Body of pancreas (tissue), 4 donors: ENCODE measurements at regions not wholly inside any gene's neighbourhood (a gene's known extent, or its start where the extent isn't known, plus 50 kb on each side); places are given as distances from the start of the nearest gene placed in this dataset.

Experiments used
- ATAC-seq: fragments of 150-250 bp; one replicate; pipeline ENCODE4 v1.9.1; 2016
- DNase-seq, 4 donors: peaks; one replicate each; pipeline ENCODE4 v3.0.0-alpha.2; 2019
- H3K27ac ChIP-seq, 4 donors: fragments of 200-600 bp; sonication (generic); 1 replicate in 3 of 4; 2 replicates in 1 of 4; pipeline versions ENCODE4 v1.5.1 to v1.6.1; 2016 to 2019; ENCODE audit warnings: mild to moderate bottlenecking in 1 of 4, mixed read lengths in 1 of 4, moderate library complexity in 1 of 4
- H3K27me3 ChIP-seq, 2 donors: fragments of 200-600 bp; sonication (generic); one replicate each; pipeline ENCODE4 v1.6.0; 2016; ENCODE audit warnings: mild to moderate bottlenecking in 1 of 2
- H3K36me3 ChIP-seq, 2 donors: fragments of 200-600 bp; sonication (generic); replicated peaks in 1 of 2; 2 replicates each; pipeline ENCODE4 v1.5.1; 2016; ENCODE audit warnings: low read depth in 2 of 2; ENCODE audit not compliant: insufficient read depth in 1 of 2
- H3K4me1 ChIP-seq: fragments of 200-600 bp; sonication (generic); one replicate; pipeline ENCODE4 v1.6.0; 2016
- H3K4me3 ChIP-seq, 2 donors: fragments of 200-600 bp; sonication (generic); 1 replicate in 1 of 2; 2 replicates in 1 of 2; pipeline ENCODE4 v1.5.1; 2016 to 2019
- H3K9me3 ChIP-seq, 3 donors: fragments of 200-600 bp; sonication (generic); 1 replicate in 2 of 3; 2 replicates in 1 of 3; pipeline ENCODE4 v1.5.1; 2016
- POLR2A ChIP-seq, 3 donors: fragments of 450-650 bp; IDR thresholded peaks; one replicate each; pipeline ENCODE4 v1.6.1; 2016; ENCODE audit warnings: antibody characterized with exemption in 3 of 3, mild to moderate bottlenecking in 2 of 3
- WGBS, 2 donors: methylation state at CpG; one replicate each; pipeline ENCODE4 v1.1.5; 2017; 5-methylcytosine and 5-hydroxymethylcytosine counted together
- intact Hi-C: fragments of 100-400 bp; cut with DNase I; formaldehyde crosslinking; loops from one replicate; pipeline ENCODE4 v1.15.1; 2023
- TF ChIP-seq, protein P1 (sequence below), 7 experiments: fragments of 450-650 bp in 4 of 7; fragments of 200-600 bp in 3 of 7; sonication (generic) in 3 of 7; IDR thresholded peaks; one replicate each; pipeline ENCODE4 v1.5.1; 2016 to 2019; ENCODE audit warnings: antibody characterized with exemption in 7 of 7

DNA sequence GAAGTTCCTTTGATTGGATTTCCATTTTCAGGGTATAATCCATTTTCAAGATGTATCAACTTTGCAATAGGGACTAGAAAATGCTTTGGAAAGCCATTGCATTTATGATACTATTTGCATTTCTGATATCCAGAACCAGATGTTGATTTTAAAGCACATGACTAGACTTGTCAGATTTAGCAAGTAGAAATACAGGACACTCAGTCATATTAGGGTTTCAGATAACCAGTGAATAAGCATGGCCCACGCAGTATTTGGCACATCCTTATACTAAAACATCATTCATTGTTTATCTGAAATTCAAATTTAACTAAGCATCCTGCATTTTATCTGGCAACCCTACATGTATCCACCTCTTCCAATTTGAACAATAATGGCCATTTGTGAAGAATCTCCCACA, 113.3 kb upstream of the DPT start:
- TF ChIP-seq, protein P1, sequence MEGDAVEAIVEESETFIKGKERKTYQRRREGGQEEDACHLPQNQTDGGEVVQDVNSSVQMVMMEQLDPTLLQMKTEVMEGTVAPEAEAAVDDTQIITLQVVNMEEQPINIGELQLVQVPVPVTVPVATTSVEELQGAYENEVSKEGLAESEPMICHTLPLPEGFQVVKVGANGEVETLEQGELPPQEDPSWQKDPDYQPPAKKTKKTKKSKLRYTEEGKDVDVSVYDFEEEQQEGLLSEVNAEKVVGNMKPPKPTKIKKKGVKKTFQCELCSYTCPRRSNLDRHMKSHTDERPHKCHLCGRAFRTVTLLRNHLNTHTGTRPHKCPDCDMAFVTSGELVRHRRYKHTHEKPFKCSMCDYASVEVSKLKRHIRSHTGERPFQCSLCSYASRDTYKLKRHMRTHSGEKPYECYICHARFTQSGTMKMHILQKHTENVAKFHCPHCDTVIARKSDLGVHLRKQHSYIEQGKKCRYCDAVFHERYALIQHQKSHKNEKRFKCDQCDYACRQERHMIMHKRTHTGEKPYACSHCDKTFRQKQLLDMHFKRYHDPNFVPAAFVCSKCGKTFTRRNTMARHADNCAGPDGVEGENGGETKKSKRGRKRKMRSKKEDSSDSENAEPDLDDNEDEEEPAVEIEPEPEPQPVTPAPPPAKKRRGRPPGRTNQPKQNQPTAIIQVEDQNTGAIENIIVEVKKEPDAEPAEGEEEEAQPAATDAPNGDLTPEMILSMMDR (IDR thresholded peaks at IDR 0.05) = no peak
- TF ChIP-seq POLR2A (IDR thresholded peaks at IDR 0.05) = no peak
- ATAC-seq (no peak), DNase-seq (no peak)
- no peaks in the 10 kb centered on the region for H3K36me3 ChIP-seq
- intact Hi-C loops = no loop called here
- no peaks in the 10 kb centered on the region for H3K4me1 ChIP-seq
- no peaks in the 10 kb centered on the region for H3K9me3 ChIP-seq
- WGBS, 2 donors = 80 to 91% methylated on average over 1 of the region's 1 CpG
- no peak overlapping the region for H3K27ac ChIP-seq
- no peaks in the 10 kb centered on the region for H3K27me3 ChIP-seq
- H3K4me3 ChIP-seq = no peak overlapping the region

DNA sequence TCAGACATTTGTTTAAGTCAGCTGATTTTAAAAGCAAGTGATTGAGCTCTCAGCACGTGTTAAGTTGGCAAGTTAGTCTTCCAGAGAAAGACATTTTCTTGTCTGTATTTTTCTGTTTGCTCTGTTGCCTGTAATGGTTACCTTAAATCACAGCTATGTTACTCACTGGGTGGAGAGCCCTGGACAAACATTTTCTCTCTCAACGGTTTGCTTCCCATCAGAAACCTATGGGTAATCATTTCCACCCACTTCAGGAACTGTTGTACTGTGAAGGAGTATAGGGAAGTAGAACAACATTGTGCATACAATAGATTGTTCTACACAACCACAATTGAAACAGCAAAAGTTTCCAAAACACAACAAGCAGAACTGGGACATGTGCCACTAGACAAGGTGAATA, 113.9 kb upstream of the DPT start:
- intact Hi-C loops = no loop called here
- DNase-seq = no peak
- no peaks in the 10 kb centered on the region for H3K9me3 ChIP-seq
- no peak overlapping the region for H3K27ac ChIP-seq
- TF ChIP-seq POLR2A (IDR thresholded peaks at IDR 0.05) = no peak
- TF ChIP-seq, protein P1 (IDR thresholded peaks at IDR 0.05) = no peak
- H3K4me1 ChIP-seq = no peaks in the 10 kb centered on the region
- no peak for ATAC-seq
- WGBS, 2 donors = 54 to 55% methylated on average over 2 of the region's 2 CpGs
- H3K4me3 ChIP-seq = no peak overlapping the region
- H3K27me3 ChIP-seq = no peaks in the 10 kb centered on the region
- no peaks in the 10 kb centered on the region for H3K36me3 ChIP-seq

DNA sequence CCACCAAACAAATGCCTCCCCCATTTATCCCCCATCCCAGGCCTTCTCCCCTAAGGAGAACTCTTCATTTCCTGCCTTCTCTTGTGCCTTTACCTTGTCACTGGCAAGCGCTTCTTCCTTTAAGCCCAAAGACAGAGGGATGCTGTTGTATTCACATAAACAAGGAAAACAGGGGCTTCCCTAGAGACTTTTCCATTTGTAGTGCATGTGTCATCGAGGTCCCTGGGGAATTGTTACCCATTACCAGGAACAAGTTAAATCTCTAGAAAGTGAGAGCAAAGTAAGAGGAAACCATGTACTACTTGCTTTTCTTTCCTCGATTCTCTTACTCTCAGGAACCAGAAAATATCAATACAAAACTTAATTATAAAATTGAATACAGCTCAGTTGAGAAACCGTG, 114.4 kb upstream of the DPT start:
- TF ChIP-seq POLR2A (IDR thresholded peaks at IDR 0.05) = no peak
- TF ChIP-seq, protein P1 (IDR thresholded peaks at IDR 0.05) = no peak
- ATAC-seq = no peak
- WGBS, 2 donors = 75 to 81% methylated on average over 4 of the region's 4 CpGs
- H3K36me3 ChIP-seq = no peaks in the 10 kb centered on the region
- H3K9me3 ChIP-seq = no peaks in the 10 kb centered on the region
- H3K4me3 ChIP-seq = no peak overlapping the region
- no peak for DNase-seq
- no peak overlapping the region for H3K27ac ChIP-seq
- H3K4me1 ChIP-seq = no peaks in the 10 kb centered on the region
- H3K27me3 ChIP-seq = no peaks in the 10 kb centered on the region
- intact Hi-C loops = no loop called here

DNA sequence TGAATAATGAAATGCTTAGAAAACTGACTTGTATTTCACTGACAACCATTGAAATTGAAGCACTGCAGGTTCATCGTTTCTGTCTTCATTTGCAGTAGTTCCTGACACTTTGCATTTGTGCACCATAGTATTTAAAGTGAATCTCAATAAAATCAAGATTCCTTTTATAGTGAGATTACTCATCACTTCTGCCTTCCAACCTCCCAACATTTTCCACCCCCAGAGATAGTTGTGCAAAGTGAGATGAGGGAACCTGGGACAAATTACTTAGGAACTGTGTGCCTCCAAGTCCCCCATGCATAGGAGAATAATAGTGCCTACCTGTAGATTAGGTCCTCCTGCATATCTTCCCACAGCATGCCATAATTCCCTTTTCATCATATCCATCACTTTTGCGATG, 114.9 kb upstream of the DPT start:
- WGBS, 2 donors = 86 to 90% methylated on average over 2 of the region's 2 CpGs
- H3K27ac ChIP-seq = no peak overlapping the region
- H3K4me1 ChIP-seq = no peaks in the 10 kb centered on the region
- H3K27me3 ChIP-seq = no peaks in the 10 kb centered on the region
- TF ChIP-seq POLR2A (IDR thresholded peaks at IDR 0.05) = no peak
- TF ChIP-seq, protein P1 (IDR thresholded peaks at IDR 0.05) = no peak
- no peak overlapping the region for H3K4me3 ChIP-seq
- no peak for DNase-seq
- intact Hi-C loops = no loop called here
- no peak for ATAC-seq
- no peaks in the 10 kb centered on the region for H3K9me3 ChIP-seq
- no peaks in the 10 kb centered on the region for H3K36me3 ChIP-seq

DNA sequence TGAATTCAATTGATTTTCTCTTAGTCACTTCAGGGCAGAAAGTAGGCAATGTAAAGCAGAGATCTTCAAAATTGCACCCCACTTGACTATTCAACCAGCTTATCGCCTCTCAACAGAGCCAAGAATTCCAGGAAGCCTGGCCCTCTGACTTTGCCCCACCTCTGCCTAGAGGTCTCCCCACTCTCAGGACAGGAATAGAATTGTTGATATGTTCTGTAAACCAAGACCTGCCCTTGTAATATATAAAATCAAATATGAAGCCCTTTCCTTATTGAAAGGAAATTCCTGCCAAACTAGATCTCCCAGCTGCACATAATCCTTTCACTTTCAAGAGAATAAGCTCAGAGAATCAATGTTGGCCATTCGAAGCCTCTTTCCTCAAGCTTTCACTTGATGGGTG, 116.1 kb upstream of the DPT start:
- no peak for ATAC-seq
- TF ChIP-seq, protein P1 (IDR thresholded peaks at IDR 0.05) = no peak
- TF ChIP-seq POLR2A (IDR thresholded peaks at IDR 0.05) = no peak
- Histone ChIP-seq H3K9me3 (no peaks in the 10 kb centered on the region), H3K4me3 (no peak overlapping the region), H3K4me1 (no peaks in the 10 kb centered on the region), H3K36me3 (no peaks in the 10 kb centered on the region), H3K27ac (peak overlapping the region in 1 of 4 donors; percentile 44), H3K27me3 (no peaks in the 10 kb centered on the region)
- no peak for DNase-seq
- intact Hi-C loops = no loop called here
- 73 to 81% methylated on average over 2 of the region's 2 CpGs for WGBS, 2 donors
